D721Med (cell line): ENCODE measurements at regions not wholly inside any gene's neighbourhood (a gene's known extent, or its start where the extent isn't known, plus 50 kb on each side); places are given as distances from the start of the nearest gene placed in this dataset.
"Not testable (repeated sequence)": the region's sequence is repeated elsewhere in the genome, so short reads cannot be mapped to it uniquely, and the experiment has no call there.

Experiments used
- DNase-seq: peaks from one replicate; pipeline ENCODE4 v3.0.0; 2011; ENCODE audit warnings: low spot score; ENCODE audit not compliant: insufficient read length
- FAIRE-seq: peaks from 2 replicates; lab custom pipeline; 2011; peaks lifted over from hg19 to GRCh38; lab: Jason Lieb, UNC
- TF ChIP-seq, protein P1 (sequence below): IDR thresholded peaks from 2 replicates; pipeline ENCODE4 v1.5.1; 2012; ENCODE audit warnings: mild to moderate bottlenecking, control low read depth; ENCODE audit not compliant: insufficient read depth; ENCODE audit errors: missing control alignments

DNA sequence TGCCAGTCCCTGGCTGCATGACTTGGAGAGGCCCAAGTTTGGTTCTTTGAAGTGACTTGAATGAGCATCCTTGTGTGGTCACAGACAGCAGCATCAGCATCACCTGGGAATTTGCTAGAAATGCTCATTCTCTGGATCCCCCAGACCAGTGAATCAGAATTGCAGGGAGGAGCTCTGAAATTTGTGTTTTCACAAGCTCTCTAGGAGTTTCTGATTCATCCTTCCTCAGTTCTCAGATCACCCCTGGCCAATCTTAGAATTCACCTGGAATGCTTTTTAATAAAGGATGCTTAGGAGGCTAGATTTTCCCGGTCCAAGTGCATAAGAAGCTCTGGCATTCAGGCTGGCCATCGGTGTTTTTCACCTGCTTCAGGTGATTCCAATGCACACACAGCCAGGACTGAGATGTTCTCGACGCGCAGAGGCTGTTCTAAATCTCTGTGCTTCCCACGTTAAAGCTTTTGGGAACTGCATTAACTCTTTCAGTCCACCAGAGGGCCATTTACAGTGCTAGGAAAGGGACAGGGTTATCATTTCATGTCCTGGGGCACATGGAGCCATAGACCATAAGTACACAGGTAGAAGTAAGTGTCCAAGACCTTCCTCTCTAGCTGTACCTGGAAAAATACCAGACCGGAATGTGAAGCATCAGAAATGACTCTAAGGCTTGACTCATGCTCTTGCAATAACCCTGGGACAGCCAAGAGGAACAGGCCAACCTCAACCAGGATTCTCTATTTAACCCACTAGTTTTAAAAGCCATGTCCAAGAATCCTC is 85.7 kb upstream of the XYLT1 start:
- DNase-seq (no peak), FAIRE-seq (no peak)
- TF ChIP-seq, protein P1, sequence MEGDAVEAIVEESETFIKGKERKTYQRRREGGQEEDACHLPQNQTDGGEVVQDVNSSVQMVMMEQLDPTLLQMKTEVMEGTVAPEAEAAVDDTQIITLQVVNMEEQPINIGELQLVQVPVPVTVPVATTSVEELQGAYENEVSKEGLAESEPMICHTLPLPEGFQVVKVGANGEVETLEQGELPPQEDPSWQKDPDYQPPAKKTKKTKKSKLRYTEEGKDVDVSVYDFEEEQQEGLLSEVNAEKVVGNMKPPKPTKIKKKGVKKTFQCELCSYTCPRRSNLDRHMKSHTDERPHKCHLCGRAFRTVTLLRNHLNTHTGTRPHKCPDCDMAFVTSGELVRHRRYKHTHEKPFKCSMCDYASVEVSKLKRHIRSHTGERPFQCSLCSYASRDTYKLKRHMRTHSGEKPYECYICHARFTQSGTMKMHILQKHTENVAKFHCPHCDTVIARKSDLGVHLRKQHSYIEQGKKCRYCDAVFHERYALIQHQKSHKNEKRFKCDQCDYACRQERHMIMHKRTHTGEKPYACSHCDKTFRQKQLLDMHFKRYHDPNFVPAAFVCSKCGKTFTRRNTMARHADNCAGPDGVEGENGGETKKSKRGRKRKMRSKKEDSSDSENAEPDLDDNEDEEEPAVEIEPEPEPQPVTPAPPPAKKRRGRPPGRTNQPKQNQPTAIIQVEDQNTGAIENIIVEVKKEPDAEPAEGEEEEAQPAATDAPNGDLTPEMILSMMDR: peak; percentile 55

DNA sequence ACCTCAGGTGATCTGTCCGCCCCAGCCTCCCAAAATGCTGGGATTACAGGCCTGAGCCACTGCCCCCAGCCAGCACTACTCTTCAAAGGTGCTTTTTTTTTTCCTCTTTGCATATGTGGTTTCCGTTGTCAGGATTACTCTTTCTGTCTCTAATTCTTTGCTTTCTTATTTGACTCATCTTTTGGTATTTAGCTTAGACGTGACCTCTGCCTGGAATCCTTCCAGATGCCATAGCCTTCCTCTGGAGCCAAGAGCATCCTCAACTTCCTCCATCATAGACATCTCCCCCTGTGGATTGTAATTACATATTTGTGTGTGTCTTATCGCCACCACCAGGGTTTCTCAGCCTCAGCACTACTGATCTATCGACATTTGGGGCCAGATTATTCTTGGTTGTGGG is 84.4 kb upstream of the XYLT1 start:
- TF ChIP-seq, protein P1: no peak
- DNase-seq (no peak), FAIRE-seq (no peak)

DNA sequence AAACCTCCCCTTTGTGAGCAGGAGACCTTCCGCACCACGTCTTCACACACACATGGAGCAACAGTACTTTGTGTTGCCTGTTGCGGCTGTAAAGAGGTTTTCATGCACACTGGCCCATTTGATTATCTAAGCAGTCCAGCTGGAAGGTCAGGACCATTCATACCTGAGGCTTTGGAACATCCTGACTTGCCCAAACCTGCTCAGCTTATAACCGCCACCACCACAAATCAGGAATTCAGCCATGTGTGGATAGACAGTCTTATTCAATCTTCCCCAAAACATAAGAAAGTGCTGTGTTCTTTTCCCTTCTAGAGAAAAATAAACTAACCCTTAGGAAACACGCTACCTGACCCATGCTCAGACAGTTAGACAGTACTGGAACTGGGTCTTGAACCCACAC is 81.6 kb upstream of the XYLT1 start:
- DNase-seq (no peak), FAIRE-seq (no peak)
- TF ChIP-seq, protein P1: no peak

DNA sequence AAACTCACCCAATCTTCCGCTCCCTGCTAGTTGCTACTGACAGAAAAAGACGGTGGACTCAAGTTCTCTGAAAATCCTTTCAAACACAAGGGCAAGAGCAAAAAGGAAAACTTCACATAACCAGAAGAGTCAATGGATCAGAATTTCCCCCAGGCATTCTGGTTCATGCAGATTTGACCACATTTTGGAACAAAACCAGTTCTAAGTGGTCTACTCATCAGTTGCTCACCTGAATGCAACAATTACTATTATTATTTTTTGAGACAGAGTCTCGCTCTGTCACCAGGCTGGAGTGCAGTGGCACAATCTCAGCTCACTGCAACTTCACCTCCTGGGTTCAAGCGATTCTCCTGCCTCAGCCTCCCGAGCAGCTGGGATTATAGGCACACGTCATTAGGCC is 80.9 kb upstream of the XYLT1 start:
- FAIRE-seq, DNase-seq: not testable (repeated sequence)

DNA sequence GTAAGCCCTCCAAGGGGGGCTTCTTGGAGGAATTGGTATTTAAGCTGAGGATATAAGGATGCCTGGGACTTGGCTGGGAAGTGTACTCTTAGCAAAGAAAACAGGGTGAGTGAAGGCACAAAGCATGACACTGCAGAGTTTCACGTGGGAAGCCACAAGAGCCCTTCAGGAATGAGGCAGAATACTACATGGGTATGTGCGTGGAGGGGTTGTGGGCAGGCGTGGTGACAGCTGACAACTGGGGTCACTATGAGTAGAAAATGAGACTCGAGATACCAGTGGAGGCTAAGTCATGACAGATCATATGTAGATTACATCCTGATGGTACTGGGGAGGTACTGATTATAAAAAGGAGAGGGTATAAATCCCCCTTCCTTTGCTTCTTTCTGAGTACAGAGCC is 78.1 kb upstream of the XYLT1 start:
- no peak for DNase-seq
- no peak for FAIRE-seq
- TF ChIP-seq, protein P1: no peak

DNA sequence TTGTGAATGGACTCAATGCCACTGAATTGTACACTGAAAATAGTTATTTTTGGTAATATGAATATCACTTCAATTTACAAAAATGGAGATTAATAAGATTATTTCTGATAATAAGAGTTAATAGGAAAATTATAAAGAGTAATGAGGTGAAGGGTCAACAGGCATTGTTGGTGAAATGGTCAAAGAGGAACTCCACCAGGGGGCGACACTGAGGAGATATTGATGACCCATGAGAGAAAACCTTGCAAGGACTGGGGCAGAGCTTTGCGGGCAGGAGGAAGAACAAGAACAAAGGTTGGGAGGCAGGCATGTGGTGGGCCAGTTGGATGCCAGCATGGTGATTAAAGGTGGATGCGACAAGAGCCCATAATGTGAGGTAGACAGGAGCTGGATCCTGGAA is 74.0 kb upstream of the XYLT1 start:
- TF ChIP-seq, protein P1: peak; percentile 2
- DNase-seq: no peak

DNA sequence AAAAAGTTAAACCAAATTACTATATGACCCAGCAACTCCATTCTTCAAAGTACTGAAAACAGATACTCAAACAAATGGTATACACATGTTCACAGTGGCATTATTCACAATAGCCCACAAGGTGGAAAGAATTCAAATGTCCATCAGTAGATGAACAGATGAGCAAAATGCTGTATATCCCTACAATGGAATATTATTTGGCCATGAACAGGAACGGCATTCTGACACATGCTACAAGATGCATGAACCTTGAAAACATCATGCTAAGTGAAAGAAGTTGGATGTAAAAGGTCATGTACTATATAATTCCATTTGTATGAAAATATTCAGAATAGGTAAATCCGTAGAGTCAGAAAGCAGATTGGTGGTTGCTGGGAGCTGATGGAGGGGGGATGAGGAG is 73.5 kb upstream of the XYLT1 start:
- DNase-seq (no peak), FAIRE-seq (no peak)
- TF ChIP-seq, protein P1: no peak

More for the DNA sequence above, 74.0 kb upstream of the XYLT1 start:
- FAIRE-seq: no peak

DNA sequence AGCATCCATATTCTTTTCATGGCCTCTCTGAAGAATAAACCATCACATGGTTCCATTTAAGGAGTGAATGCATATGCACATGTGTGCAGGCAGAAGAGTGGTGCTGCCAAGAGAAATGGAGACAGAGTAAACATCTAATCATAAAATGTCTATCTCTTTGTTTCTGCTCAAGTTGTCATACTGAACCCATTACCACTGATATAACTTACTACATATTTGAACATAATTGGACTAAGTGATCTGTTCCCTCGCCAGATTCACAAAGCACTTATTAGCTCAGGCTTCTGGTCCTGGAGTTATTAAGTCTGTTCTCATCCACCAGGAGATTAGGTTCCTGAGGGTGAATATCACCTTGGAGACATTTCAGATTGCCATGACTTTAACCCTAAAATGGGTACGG is 72.3 kb upstream of the XYLT1 start:
- TF ChIP-seq, protein P1: no peak
- DNase-seq: no peak

More for the DNA sequence above, 72.3 kb upstream of the XYLT1 start:
- no peak for FAIRE-seq
